GM18909 (cell line): ENCODE measurements at regions not wholly inside any gene's neighbourhood (a gene's known extent, or its start where the extent isn't known, plus 50 kb on each side); places are given as distances from the start of the nearest gene placed in this dataset.

Experiments
- ATAC-seq: cut with Tn5 transposase; IDR thresholded peaks from one replicate; pipeline ENCODE4 v1.9.1; 2021; ENCODE audit warnings: mild to moderate bottlenecking; ENCODE audit not compliant: unreplicated experiment, poor library complexity

DNA sequence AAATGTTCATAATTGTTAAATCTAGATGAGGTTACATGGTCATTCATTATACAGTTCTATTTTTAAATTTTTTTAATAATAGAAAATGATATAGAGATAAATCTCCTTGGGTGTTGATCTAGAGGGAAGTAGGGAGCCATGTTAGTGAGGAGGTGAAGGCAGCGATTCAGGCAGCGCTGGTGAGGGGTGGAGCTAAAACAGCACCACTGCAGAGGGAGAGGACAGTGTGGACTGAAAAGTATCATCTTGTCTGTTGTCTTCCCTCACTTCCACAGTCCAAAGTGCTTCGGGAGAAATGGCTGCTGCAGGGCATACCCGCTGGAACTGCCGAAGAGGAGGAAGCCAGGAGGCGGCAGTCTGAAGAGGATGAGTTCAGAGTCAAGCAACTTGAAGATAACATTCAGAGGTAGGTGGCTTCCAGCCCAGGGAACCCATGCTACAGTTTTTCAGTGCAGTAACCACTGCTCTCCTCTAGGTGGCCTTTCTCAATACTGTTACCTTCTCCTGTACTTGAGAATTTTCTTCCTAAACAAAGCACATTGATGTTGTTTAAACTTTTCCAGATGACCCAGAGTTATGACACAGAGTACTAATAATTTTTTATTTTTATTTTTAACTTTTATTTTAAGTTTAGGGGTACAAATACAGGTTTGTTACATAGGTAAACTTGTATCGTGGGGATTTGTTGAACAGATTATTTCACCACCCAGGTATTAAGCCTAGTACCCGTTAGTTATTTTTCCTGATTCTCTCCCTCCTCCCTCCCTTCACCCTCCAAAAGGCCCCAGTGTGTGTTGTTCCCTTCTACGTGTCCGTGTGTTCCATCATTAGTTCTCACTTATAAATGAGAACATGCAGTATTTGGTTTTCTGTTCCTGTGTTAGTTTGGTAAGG is 100.5 kb downstream of the PALM2AKAP2 start:
- no peak for ATAC-seq

DNA sequence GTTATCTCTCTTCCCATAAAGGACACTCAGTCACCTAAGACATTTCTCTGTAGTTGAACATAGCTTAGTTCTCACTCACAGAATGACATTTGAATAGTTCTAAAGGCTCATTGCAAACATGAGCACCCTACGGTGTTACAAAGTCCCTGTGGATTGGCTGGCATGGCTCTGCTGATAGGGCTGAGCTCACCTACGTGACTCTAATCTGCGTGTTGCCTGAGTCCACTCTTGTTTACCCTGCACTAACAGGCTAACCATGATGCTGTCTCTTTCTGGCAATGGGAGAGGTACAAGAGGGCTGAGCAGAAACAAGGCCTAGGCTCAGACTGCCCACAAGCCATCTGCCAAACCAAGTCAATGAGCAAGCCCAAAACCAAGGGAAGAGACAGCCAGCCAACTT is 103.6 kb downstream of the PALM2AKAP2 start:
- no peak for ATAC-seq

DNA sequence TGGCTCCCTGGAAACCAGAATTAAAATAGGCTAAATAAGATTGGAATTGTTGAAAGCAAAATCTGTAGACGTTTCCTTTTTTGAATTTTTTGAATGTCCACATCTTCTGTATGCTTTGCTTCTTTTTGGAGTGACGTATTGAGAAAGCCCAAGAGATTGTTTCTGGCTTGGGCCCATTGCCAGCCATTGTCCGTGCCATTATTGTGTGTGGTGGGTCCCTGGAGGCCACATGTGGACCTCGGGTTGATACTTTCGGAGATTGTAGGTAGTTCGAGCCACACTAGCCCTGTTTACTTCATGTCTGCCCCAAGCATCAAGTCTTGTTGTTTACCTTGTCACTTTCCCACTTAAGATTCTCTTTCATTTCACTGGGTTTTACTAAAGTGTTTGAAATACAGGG is 106.0 kb downstream of the PALM2AKAP2 start:
- ATAC-seq: no peak

DNA sequence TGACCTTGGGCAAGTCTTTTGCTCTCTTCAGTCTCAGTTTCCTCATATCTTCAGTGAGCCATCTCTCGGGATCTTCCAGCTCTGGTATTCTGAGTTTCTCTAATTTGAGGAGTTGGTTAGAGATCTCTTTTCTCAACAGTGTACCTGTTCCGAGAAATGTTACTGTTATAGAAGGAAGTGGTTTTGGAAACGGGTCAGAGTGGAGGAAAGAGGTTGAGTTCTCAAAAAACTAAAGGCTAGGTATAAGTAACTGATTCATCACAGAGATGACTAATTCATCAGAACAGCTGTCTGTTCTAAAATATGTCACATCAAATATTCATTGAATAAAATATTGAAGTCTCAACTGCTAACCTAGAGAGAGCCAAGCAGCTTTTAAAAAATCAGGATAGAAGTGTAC is 106.6 kb downstream of the PALM2AKAP2 start:
- ATAC-seq: peak; percentile 82

GRCh38 chr9:109887079-109887478 is 107.1 kb downstream of the PALM2AKAP2 start:
- peak; percentile 31 for ATAC-seq

GRCh38 chr9:109888695-109889094 is 108.7 kb downstream of the PALM2AKAP2 start:
- ATAC-seq: no peak

DNA sequence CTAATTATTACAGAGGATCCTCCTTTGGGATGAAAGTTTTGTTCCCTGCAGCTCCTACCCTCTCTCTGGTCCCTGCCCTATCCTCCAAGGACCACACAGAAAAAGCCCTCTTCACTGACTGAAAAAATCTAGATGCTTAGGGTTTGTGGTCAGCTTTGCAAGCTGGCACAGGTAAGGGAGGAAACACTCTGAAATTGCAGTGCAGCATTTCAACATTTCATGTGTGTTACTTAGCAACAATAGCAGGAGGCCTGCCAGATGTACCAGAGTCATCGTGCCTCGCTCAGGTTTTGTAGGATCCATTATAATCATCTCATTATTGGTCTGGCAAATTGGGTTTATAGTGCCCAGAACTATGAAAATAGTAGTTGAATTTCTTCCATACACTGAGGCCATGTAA is 109.5 kb downstream of the PALM2AKAP2 start:
- ATAC-seq: no peak

DNA sequence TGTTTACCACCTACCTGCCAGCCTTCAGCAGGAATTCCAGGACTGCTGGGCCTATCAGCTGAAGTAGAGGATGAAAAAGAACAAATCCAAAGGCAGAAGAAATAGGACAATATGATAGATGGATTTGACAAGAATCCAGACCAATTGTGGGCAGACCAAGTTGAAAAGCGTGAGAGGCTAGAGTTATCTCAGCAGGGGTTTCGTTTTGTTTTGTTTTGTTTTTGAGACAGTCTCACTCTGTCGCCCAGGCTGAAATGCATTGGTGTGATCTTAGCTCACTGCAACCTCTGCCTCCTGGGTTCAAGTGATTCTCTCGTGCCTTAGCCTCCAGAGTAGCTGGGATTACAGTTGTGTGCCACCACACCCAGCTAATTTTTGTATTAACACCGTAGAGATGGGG is 113.2 kb downstream of the PALM2AKAP2 start:
- peak; percentile 54 for ATAC-seq

- ATAC-seq: no peak
Observed at GRCh38 chr9:109894473-109894872, 114.5 kb downstream of the PALM2AKAP2 start.

- ATAC-seq: peak; percentile 72
Observed at GRCh38 chr9:109894921-109895758, 115.1 kb downstream of the PALM2AKAP2 start.

DNA sequence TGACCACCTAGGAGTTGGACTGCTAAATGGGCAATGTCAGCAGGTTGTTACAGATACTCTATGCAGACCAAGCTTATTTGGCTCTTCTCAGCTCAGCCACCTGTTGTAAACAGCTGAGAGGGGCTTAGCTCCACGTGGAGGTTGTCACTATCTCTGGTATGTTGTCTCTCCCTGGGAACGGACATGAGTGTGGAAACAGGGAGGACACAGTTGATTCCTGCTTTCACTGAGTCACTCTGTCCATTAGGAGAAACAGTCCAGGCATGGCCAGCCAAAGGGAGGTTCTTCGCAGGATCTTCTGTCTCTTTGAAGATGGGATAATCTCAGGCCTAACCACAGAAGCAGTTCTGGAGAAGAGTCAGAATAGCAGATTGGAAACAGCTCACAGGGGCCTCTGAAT is 121.2 kb downstream of the PALM2AKAP2 start:
- ATAC-seq: no peak

- ATAC-seq: peak; percentile 39
Observed at GRCh38 chr9:109903515-109904138, 123.6 kb downstream of the PALM2AKAP2 start.

GRCh38 chr9:109904666-109905065 is 124.7 kb downstream of the PALM2AKAP2 start:
- no peak for ATAC-seq

DNA sequence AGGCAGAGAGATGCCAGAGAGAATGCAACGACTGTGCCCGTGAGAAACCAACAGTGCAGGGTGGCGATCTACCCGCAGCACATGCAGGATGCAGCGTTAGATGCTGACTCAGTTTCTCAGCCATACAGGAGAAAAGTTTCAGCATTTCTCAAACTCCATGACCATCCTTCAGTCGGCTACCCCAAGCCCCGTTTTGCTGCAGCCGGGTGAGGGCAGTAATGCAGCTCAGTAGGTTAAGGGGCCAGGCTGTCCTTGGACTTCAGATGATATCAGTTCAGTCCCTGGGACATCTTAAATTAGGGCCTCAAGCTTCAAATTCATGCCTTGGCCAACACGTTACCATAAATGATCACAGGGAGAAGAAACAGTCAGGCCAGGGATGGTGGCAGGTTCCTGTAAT is 125.5 kb downstream of the PALM2AKAP2 start:
- no peak for ATAC-seq

DNA sequence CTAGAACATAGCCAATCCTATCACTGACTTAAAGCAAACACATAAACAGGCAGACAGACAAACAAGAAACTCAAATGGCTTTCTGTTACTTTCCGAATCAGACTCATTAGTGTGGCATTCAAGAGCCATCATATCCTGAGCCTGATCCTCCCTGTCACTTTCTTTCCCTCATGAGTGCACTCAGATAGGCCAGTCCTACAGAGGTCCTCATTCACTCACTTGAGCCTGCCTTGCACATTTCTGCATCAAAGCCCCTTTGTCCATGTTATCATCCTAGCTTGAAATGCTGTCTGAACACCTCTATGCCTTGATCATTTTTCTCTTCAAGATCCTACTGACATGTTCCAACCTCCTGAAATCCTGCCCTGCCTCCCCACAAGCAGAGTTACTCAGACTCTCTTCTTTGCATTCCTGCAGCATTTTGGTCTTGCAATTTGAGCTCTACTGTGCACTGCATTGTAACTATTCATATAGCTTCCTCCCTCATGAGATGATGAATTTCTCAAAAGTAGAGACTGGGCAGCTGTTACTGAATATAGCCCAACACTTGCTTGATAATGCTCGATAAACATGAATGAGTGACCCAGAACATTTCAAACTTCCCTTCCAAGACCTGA is 126.9 kb downstream of the PALM2AKAP2 start:
- ATAC-seq: peak; percentile 24

GRCh38 chr9:109907400-109907799 is 127.4 kb downstream of the PALM2AKAP2 start:
- peak; percentile 72 for ATAC-seq

DNA sequence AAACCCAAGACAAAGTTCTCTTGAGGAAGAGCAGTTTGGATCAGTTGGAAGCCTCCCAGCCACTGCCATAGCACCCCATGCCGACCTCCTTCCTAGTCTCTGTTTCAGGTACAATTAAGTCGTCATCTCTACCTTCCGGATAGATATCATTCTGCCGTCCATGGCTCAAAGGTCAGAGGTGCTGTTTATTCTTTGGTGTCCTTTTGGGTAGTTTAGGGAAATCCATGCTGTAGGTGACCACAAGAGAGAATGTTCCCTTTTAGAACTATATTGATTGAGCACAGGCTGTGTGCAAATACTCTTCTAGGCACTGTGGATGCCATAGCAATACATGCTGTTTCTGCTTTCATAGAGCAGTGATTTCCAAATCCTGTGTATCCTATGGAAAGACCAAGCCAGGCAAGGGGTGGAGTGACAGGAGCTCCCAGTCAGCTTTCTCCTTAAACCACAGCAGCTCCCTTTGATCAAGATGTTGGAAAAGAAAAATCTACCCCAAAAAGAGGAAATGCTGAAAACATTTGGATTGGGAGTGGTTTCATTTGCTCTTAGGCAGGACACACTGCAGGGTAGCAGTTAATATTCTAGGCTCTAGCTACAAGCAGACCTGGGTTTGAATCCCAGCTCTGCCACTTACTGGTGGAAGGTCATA is 127.9 kb downstream of the PALM2AKAP2 start:
- ATAC-seq: no peak

- ATAC-seq: no peak
Observed at GRCh38 chr9:109908459-109909390, 128.7 kb downstream of the PALM2AKAP2 start.
